GM12865 (cell line): ENCODE measurements at regions not wholly inside any gene's neighbourhood (a gene's known extent, or its start where the extent isn't known, plus 50 kb on each side); places are given as distances from the start of the nearest gene placed in this dataset.

ENCODE experiments used
- DNase-seq: peaks from one replicate; pipeline ENCODE4 v3.0.0; 2010; ENCODE audit warnings: low read depth
- H3K4me3 ChIP-seq: 2 replicates; pipeline ENCODE4 v1.5.1; 2011; ENCODE audit warnings: mild to moderate bottlenecking, low read depth, low read length, control low read depth
- TF ChIP-seq, protein P1 (sequence below): IDR thresholded peaks from 2 replicates; pipeline ENCODE4 v1.5.1; 2011; ENCODE audit warnings: low read length, control low read depth, low read depth, inconsistent platforms; ENCODE audit not compliant: insufficient read depth; ENCODE audit errors: missing control alignments

DNA sequence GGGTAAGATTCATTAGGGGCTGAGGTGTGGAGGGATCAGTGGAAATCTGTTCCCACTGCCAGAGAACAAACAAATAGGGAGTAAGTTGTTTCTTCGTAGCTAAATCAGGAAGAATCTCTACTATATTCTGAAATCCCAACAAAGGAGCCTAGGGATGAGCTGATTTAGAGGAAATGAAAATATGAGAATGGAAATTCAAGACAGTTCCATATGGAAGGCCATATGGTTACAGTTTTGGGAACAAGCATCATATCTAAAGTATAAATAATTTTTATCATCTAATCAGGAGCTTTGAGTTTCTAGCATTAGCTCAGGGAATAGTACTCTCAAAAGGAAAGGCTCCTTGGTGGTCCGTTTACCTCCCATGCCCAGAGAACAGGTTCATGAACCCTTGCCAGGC, 218.2 kb downstream of the AASDH start:
- DNase-seq = no peak
- TF ChIP-seq, protein P1, sequence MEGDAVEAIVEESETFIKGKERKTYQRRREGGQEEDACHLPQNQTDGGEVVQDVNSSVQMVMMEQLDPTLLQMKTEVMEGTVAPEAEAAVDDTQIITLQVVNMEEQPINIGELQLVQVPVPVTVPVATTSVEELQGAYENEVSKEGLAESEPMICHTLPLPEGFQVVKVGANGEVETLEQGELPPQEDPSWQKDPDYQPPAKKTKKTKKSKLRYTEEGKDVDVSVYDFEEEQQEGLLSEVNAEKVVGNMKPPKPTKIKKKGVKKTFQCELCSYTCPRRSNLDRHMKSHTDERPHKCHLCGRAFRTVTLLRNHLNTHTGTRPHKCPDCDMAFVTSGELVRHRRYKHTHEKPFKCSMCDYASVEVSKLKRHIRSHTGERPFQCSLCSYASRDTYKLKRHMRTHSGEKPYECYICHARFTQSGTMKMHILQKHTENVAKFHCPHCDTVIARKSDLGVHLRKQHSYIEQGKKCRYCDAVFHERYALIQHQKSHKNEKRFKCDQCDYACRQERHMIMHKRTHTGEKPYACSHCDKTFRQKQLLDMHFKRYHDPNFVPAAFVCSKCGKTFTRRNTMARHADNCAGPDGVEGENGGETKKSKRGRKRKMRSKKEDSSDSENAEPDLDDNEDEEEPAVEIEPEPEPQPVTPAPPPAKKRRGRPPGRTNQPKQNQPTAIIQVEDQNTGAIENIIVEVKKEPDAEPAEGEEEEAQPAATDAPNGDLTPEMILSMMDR = no peak
- no peak overlapping the region for H3K4me3 ChIP-seq

- TF ChIP-seq, protein P1 = no peak
- DNase-seq = no peak
Measured at GRCh38 chr4:56164907-56165306, 216.2 kb downstream of the CEP135 start.

GRCh38 chr4:56160636-56161035, 211.9 kb downstream of the CEP135 start:
- no peak for DNase-seq
- TF ChIP-seq, protein P1 = no peak
- H3K4me3 ChIP-seq = no peak overlapping the region

More at GRCh38 chr4:56164907-56165306, 216.2 kb downstream of the CEP135 start:
- no peak overlapping the region for H3K4me3 ChIP-seq

GRCh38 chr4:56158483-56158882, 209.7 kb downstream of the CEP135 start:
- H3K4me3 ChIP-seq = no peak overlapping the region
- TF ChIP-seq, protein P1 = no peak
- DNase-seq = no peak

GRCh38 chr4:56156141-56156540, 207.4 kb downstream of the CEP135 start:
- no peak for DNase-seq
- TF ChIP-seq, protein P1 = no peak
- no peak overlapping the region for H3K4me3 ChIP-seq

DNA sequence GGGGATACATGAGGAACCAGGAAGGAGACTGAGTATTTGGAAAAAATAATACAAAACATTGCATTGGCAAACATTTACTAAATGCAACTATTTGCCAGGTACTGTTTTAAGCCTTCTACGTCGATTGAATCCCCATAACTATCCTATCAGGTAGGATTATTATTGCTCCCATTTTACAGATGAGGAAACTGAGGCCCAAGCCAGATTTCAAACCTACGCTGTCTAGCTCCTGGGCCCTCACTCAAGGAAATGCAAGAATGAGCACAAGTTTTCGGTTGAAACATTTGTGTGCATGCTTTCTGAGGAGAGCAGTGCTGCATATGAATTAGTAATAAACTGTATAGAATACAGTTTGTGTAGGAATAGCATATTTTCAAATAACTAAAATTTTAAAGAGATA, 206.7 kb downstream of the CEP135 start:
- H3K4me3 ChIP-seq = no peak overlapping the region
- TF ChIP-seq, protein P1 = no peak
- DNase-seq = no peak

GRCh38 chr4:56149591-56149990, 200.8 kb downstream of the CEP135 start:
- DNase-seq = no peak
- TF ChIP-seq, protein P1 = no peak
- H3K4me3 ChIP-seq = no peak overlapping the region
